T-helper 17 cell (primary cell): ENCODE measurements at regions not wholly inside any gene's neighbourhood (a gene's known extent, or its start where the extent isn't known, plus 50 kb on each side); places are given as distances from the start of the nearest gene placed in this dataset.
"Not testable (repeated sequence)": the region's sequence is repeated elsewhere in the genome, so short reads cannot be mapped to it uniquely, and the experiment has no call there.

Experiments
- ATAC-seq: fragments of 150-1000 bp; cut with Tn5 transposase; 2 replicates; pipeline ENCODE4 v1.10.0; 2021; ENCODE audit warnings: mild to moderate bottlenecking, moderate library complexity
- DNase-seq, 3 donors: peaks; one replicate each; pipeline versions ENCODE4 v3.0.0 to v3.0.0-alpha.2; 2020 to 2021
- H3K9me3 ChIP-seq: one replicate; pipeline ENCODE4 v1.7.0; 2013; ENCODE audit warnings: low read length, mild to moderate bottlenecking; ENCODE audit not compliant: control insufficient read depth, poor library complexity, severe bottlenecking
- H3K27ac Mint-ChIP-seq: one replicate; pipeline ENCODE4 v1.8.0; 2022; ENCODE audit warnings: mild to moderate bottlenecking, moderate library complexity, mixed read lengths
- H3K27me3 Mint-ChIP-seq: one replicate; pipeline ENCODE4 v1.8.0; 2022; ENCODE audit warnings: mixed read lengths
- H3K36me3 Mint-ChIP-seq: one replicate; pipeline ENCODE4 v1.8.0; 2022; ENCODE audit warnings: low read depth, mixed read lengths
- H3K4me1 Mint-ChIP-seq: one replicate; pipeline ENCODE4 v1.8.0; 2022; ENCODE audit warnings: mild to moderate bottlenecking, mixed read lengths
- H3K4me3 Mint-ChIP-seq: one replicate; pipeline ENCODE4 v1.8.0; 2022; ENCODE audit warnings: mild to moderate bottlenecking, moderate library complexity, mixed read lengths

DNA sequence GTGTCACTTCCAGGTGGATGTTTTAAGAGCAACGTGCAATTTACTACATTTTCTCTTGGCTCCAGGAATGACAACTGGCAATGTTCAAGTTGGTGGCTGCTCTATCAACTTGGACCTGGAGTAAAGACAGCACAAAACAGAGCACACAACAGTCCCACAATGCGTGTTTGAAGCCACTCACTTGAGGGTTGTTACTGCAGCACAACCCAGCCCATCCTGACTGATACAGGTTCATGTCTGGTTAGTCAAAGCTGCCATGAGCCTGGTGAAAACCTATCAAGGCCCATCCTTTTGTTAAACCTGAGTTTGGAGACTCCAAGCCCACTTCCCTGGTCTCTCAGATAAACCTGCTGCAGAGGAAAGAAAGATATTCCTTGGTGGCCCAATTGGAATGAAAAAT, 81.1 kb upstream of the LARP1 start:
- H3K9me3 ChIP-seq = no peaks in the 10 kb centered on the region
- Mint-ChIP-seq H3K36me3 (peaks cover 2% of the 10 kb centered on the region), H3K4me1 (no peaks in the 10 kb centered on the region), H3K27ac (no peak overlapping the region), H3K27me3 (no peaks in the 10 kb centered on the region), H3K4me3 (no peak overlapping the region)
- DNase-seq (no peak), ATAC-seq (no peak)

- Mint-ChIP-seq H3K36me3 (peaks cover 2% of the 10 kb centered on the region), H3K27ac (no peak overlapping the region), H3K27me3 (no peaks in the 10 kb centered on the region), H3K4me1 (no peaks in the 10 kb centered on the region), H3K4me3 (no peak overlapping the region)
- DNase-seq (no peak), ATAC-seq (no peak)
- no peaks in the 10 kb centered on the region for H3K9me3 ChIP-seq
Measured at GRCh38 chr5:154673506-154673905, 81.7 kb upstream of the LARP1 start.

- H3K27me3 Mint-ChIP-seq = not testable (repeated sequence)
Measured at GRCh38 chr5:154669913-154670312, 85.3 kb upstream of the LARP1 start.

GRCh38 chr5:154669402-154669801, 85.8 kb upstream of the LARP1 start:
- no peaks in the 10 kb centered on the region for H3K27me3 Mint-ChIP-seq
- H3K4me1 Mint-ChIP-seq = no peaks in the 10 kb centered on the region
- ATAC-seq = no peak
- no peak overlapping the region for H3K27ac Mint-ChIP-seq
- H3K4me3 Mint-ChIP-seq = no peak overlapping the region
- peaks cover 3% of the 10 kb centered on the region for H3K36me3 Mint-ChIP-seq
- no peaks in the 10 kb centered on the region for H3K9me3 ChIP-seq
- DNase-seq = no peak

More at GRCh38 chr5:154669913-154670312, 85.3 kb upstream of the LARP1 start:
- H3K4me1 Mint-ChIP-seq, H3K27ac Mint-ChIP-seq, DNase-seq, H3K9me3 ChIP-seq, H3K4me3 Mint-ChIP-seq, ATAC-seq, H3K36me3 Mint-ChIP-seq: not testable (repeated sequence)

- no peaks in the 10 kb centered on the region for H3K27me3 Mint-ChIP-seq
- DNase-seq = no peak
- H3K4me1 Mint-ChIP-seq = no peaks in the 10 kb centered on the region
- no peak overlapping the region for H3K4me3 Mint-ChIP-seq
- no peaks in the 10 kb centered on the region for H3K9me3 ChIP-seq
- H3K27ac Mint-ChIP-seq = no peak overlapping the region
- peaks cover 6% of the 10 kb centered on the region for H3K36me3 Mint-ChIP-seq
- ATAC-seq = no peak
Measured at GRCh38 chr5:154664869-154665268, 90.3 kb upstream of the LARP1 start.

DNA sequence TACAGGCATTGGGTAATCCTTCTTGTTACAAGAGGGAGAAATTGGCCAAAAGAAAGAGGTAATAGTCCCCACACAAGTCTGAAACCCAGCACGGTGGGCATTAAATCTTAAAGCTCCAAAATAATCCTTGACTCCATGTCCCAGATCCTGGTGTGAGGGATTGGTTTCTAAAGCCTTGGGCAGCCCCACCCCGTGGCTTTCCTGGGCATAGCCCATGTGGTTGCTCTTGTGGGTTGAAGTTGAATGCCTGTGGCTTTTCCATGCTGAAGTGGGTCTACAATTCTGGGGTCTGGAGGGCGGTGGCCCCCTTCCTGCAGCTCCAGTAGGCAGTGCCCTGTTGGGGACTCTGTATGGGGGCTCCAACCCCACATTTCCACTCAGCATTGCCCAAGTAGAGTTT, 91.8 kb upstream of the LARP1 start:
- H3K4me3 Mint-ChIP-seq = no peak overlapping the region
- H3K36me3 Mint-ChIP-seq = peaks cover 6% of the 10 kb centered on the region
- ATAC-seq = no peak
- no peak for DNase-seq
- H3K4me1 Mint-ChIP-seq = no peaks in the 10 kb centered on the region
- no peak overlapping the region for H3K27ac Mint-ChIP-seq
- no peaks in the 10 kb centered on the region for H3K9me3 ChIP-seq
- H3K27me3 Mint-ChIP-seq = peaks cover 4% of the 10 kb centered on the region

DNA sequence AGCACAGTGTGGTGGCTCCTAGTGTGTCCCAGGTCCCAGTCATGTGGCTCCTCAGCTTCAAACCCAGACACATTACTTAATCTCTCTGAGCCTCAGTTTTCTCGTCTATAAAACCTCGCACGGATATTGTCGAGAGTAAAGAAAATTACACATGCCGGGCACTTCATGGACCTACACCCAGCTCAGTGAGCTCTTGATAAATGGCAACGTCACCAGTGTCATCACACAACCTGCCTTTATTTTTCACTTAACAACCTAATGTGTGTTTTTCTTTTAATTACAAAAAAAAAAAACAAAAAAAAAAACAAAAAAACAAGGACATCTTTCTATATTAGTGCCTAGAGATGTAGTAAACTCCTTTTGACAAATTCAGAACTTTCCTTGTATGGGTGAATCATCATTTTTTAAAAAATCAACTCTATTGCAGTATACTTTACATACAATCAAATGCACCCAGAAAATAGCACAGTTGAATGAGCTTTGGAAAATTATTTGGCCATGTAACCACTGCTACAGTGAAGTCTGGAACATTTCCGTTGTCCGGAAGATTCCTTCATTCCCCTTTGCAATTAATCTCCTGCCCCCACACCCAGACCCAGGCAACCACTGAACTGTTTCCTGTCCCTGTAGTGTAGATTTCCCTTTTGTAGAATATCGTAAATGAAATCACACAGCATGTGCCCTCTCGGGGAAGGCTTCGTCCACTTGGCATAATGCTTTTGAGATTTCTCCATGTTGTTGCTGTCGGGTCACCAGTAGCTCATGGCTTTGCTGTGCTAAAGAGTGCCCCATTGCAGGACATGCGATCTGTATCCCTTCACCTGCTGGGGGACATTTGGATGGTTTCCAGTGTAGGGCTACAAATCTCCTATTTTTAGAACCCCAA, 100.4 kb upstream of the LARP1 start:
- H3K9me3 ChIP-seq = no peaks in the 10 kb centered on the region

GRCh38 chr5:154653764-154654485, 101.3 kb upstream of the LARP1 start:
- no peaks in the 10 kb centered on the region for H3K4me1 Mint-ChIP-seq
- no peak for DNase-seq
- peaks cover 7% of the 10 kb centered on the region for H3K27me3 Mint-ChIP-seq
- H3K36me3 Mint-ChIP-seq = no peaks in the 10 kb centered on the region
- ATAC-seq = no peak
- no peak overlapping the region for H3K27ac Mint-ChIP-seq
- H3K4me3 Mint-ChIP-seq = no peak overlapping the region
- no peaks in the 10 kb centered on the region for H3K9me3 ChIP-seq

More for the DNA sequence above, 100.4 kb upstream of the LARP1 start:
- Mint-ChIP-seq H3K36me3 (no peaks in the 10 kb centered on the region), H3K27me3 (peaks cover 7% of the 10 kb centered on the region), H3K4me3 (no peak overlapping the region), H3K4me1 (no peaks in the 10 kb centered on the region), H3K27ac (no peak overlapping the region)
- no peak for DNase-seq
- no peak for ATAC-seq

GRCh38 chr5:154653418-154653763, 101.8 kb upstream of the LARP1 start:
- DNase-seq = no peak
- Mint-ChIP-seq H3K27ac (no peak overlapping the region), H3K36me3 (no peaks in the 10 kb centered on the region), H3K4me1 (no peaks in the 10 kb centered on the region), H3K27me3 (peaks cover 2% of the 10 kb centered on the region), H3K4me3 (no peak overlapping the region)
- no peaks in the 10 kb centered on the region for H3K9me3 ChIP-seq
- no peak for ATAC-seq

DNA sequence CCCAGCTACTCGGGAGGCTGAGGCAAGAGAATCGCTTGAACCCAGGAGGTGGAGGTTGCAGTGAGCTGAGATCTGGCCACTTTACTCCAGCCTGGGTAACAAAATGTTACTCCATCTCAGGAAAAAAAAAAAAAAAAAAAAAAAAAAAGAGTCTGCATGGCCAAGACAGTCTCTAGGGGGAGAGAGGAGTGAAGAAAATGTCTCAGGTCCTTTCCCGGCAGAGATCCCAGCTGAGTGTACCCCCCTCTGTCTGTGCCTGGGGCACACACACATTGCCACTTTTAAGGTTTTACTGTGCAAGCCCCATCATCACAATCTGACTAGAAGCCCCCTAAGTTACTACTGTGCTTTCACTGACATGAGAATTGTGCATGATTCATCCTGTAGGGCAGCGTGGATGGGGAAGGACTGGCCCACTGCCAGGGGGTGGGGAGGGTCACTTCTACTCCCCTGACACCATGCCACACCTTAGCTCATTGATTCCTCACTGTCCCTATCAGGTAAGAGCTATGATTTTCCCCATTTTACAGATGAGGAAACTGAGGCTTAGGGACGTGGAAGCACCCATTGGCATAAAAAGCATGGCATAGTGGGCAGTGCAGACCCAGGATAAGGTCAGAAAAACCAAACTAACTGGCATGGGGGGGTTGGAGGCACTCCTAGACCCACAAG, 102.3 kb upstream of the LARP1 start:
- ATAC-seq (no peak), DNase-seq (no peak)
- peaks cover 2% of the 10 kb centered on the region for H3K27me3 Mint-ChIP-seq
- H3K9me3 ChIP-seq = no peaks in the 10 kb centered on the region
- H3K4me1 Mint-ChIP-seq = no peaks in the 10 kb centered on the region
- no peak overlapping the region for H3K27ac Mint-ChIP-seq
- no peak overlapping the region for H3K4me3 Mint-ChIP-seq
- no peaks in the 10 kb centered on the region for H3K36me3 Mint-ChIP-seq

GRCh38 chr5:154651795-154652194, 103.4 kb upstream of the LARP1 start:
- peaks cover 13% of the 10 kb centered on the region for H3K27me3 Mint-ChIP-seq
- H3K4me1 Mint-ChIP-seq, H3K36me3 Mint-ChIP-seq, ATAC-seq, DNase-seq, H3K27ac Mint-ChIP-seq, H3K9me3 ChIP-seq, H3K4me3 Mint-ChIP-seq: not testable (repeated sequence)

- no peak overlapping the region for H3K27ac Mint-ChIP-seq
- peaks cover 6% of the 10 kb centered on the region for H3K36me3 Mint-ChIP-seq
- peaks cover 10% of the 10 kb centered on the region for H3K4me1 Mint-ChIP-seq
- DNase-seq (no peak), ATAC-seq (no peak)
- H3K27me3 Mint-ChIP-seq = peaks cover 19% of the 10 kb centered on the region
- H3K4me3 Mint-ChIP-seq = no peak overlapping the region
- no peaks in the 10 kb centered on the region for H3K9me3 ChIP-seq
Measured at GRCh38 chr5:154648706-154649105, 106.5 kb upstream of the LARP1 start.

- DNase-seq (no peak), ATAC-seq (no peak)
- Mint-ChIP-seq H3K4me1 (peaks cover 10% of the 10 kb centered on the region), H3K4me3 (no peak overlapping the region), H3K27me3 (peaks cover 19% of the 10 kb centered on the region), H3K27ac (no peak overlapping the region), H3K36me3 (peaks cover 6% of the 10 kb centered on the region)
- H3K9me3 ChIP-seq = no peaks in the 10 kb centered on the region
Measured at GRCh38 chr5:154648229-154648628, 106.9 kb upstream of the LARP1 start.
